Stomach (tissue), 8 donors: ENCODE measurements at regions not wholly inside any gene's neighbourhood (a gene's known extent, or its start where the extent isn't known, plus 50 kb on each side); places are given as distances from the start of the nearest gene placed in this dataset.

Experiments
- DNase-seq, 2 donors: peaks; one replicate each; pipeline versions ENCODE4 v3.0.0 to v3.0.0-alpha.2; 2013 to 2019
- H3K27ac ChIP-seq, 5 donors: fragments of 200-600 bp in 4 of 5; sonication (generic) in 4 of 5; one replicate each; pipeline ENCODE4 v1.5.1; 2013 to 2019; ENCODE audit warnings: mild to moderate bottlenecking in 1 of 5, moderate library complexity in 1 of 5
- H3K27me3 ChIP-seq, 3 donors: fragments of 200-600 bp; sonication (generic); one replicate each; pipeline ENCODE4 v1.5.1; 2017 to 2019; ENCODE audit warnings: mixed run types in 1 of 3
- H3K36me3 ChIP-seq, 4 donors: fragments of 200-600 bp; sonication (generic); 1 replicate in 3 of 4; 2 replicates in 1 of 4; pipeline ENCODE4 v1.5.1; 2016 to 2019
- H3K4me1 ChIP-seq, 4 donors: fragments of 200-600 bp; sonication (generic); one replicate each; pipeline ENCODE4 v1.5.1; 2016 to 2019
- H3K4me3 ChIP-seq, 4 donors: fragments of 200-600 bp; sonication (generic) in 3 of 4; one replicate each; pipeline ENCODE4 v1.5.1; 2016 to 2019; ENCODE audit warnings: mild to moderate bottlenecking in 1 of 4
- H3K9me3 ChIP-seq, 4 donors: fragments of 200-600 bp; sonication (generic); one replicate each; pipeline ENCODE4 v1.5.1; 2016 to 2019
- CTCF ChIP-seq, 7 experiments: fragments of 450-650 bp in 4 of 7; fragments of 200-600 bp in 3 of 7; sonication (generic) in 3 of 7; IDR thresholded peaks; one replicate each; pipeline ENCODE4 v1.5.1; 2016 to 2019; ENCODE audit warnings: antibody characterized with exemption in 7 of 7, control low read depth in 2 of 7, mild to moderate bottlenecking in 1 of 7
- EP300 ChIP-seq: sonication (generic); formaldehyde crosslinking; IDR thresholded peaks from one replicate; pipeline ENCODE4 v1.6.1; 2017; ENCODE audit warnings: antibody characterized with exemption
- POLR2A ChIP-seq, 4 donors: fragments of 450-650 bp; IDR thresholded peaks; one replicate each; pipeline ENCODE4 v1.6.1; 2016; ENCODE audit warnings: antibody characterized with exemption in 4 of 4, control low read depth in 2 of 4, mild to moderate bottlenecking in 1 of 4, moderate library complexity in 1 of 4
- POLR2AphosphoS5 ChIP-seq, 3 donors: sonication (generic); formaldehyde crosslinking; IDR thresholded peaks; one replicate each; pipeline ENCODE4 v1.6.1; 2016; ENCODE audit warnings: antibody characterized with exemption in 3 of 3
- WGBS, 5 donors: extraction: QIAGEN DNeasy Blood & Tissue Kit in 3 of 5; methylation state at CpG; one replicate each; pipeline versions ENCODE4 v1.1.5 to v1.1.7; 2013 to 2018; 5-methylcytosine and 5-hydroxymethylcytosine counted together
- intact Hi-C: fragments of 100-400 bp; cut with DNase I; formaldehyde crosslinking; loops from one replicate; pipeline ENCODE4 v1.15.1; 2023; ENCODE audit warnings: low total_unique reads
- donor health status: healthy with polysubstance abuse.
- donor health status: Bipolar disorder and iron deficiency.
- donor health status: healthy.

DNA sequence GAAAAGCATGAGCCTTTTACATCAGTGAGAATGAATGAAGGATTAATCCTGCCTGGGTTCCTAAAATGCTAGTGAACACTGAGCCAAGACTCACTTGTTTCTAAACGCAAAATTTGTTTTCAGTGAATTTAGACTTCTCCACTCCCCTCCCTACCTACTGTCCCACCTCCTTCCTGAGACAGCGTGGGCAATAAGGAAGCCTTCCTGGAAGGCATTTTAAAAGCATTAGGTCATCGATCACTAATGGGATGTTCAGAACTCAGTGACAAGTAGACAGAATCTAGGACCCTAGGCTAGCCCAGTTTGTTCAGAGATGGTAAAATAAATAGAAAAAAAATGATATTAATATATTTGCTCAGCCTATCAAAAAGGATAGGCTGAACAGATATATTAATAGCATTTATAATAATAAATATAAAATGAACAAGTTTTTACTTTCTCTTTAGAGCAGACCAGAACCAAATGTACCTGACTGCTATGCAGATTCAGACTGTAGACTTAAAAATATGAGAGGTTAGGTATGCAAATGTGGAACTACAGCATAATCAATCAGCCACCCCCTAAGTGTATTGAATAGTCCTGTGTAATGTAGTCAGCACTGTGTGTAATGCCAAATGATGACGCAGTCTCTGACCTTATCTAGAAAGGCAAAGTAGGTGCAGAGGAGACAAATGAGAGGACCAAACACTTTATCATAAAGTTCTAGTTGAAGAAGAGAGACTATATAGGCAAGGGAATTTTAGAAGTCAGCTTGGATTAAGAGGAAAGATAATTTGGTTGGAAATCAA is 331.1 kb downstream of the GPAT3 start:
- Histone ChIP-seq H3K36me3 (no peaks in the 10 kb centered on the region), H3K9me3 (no peaks in the 10 kb centered on the region), H3K27ac (no peak overlapping the region), H3K27me3 (no peaks in the 10 kb centered on the region), H3K4me1 (no peaks in the 10 kb centered on the region), H3K4me3 (no peak overlapping the region)
- no peak for DNase-seq
- 54 to 64% (median 60%) methylated on average over 4 of the region's 4 CpGs for WGBS, 5 donors
- TF ChIP-seq POLR2AphosphoS5 (IDR thresholded peaks at IDR 0.05) (no peak), POLR2A (IDR thresholded peaks at IDR 0.05) (no peak), CTCF (IDR thresholded peaks at IDR 0.05) (no peak), EP300 (no peak)
- intact Hi-C loops = no loop called here

GRCh38 chr4:83865417-83866150 is 329.7 kb downstream of the GPAT3 start:
- no peaks in the 10 kb centered on the region for H3K36me3 ChIP-seq
- H3K4me1 ChIP-seq = no peaks in the 10 kb centered on the region
- no peak for DNase-seq
- H3K4me3 ChIP-seq = no peak overlapping the region
- no peak overlapping the region for H3K27ac ChIP-seq
- WGBS, 5 donors = 44 to 64% (median 53%) methylated on average over 6 of the region's 6 CpGs
- no peaks in the 10 kb centered on the region for H3K27me3 ChIP-seq
- no peak for TF ChIP-seq EP300
- TF ChIP-seq CTCF (IDR thresholded peaks at IDR 0.05) = no peak
- no peak for TF ChIP-seq POLR2A (IDR thresholded peaks at IDR 0.05)
- TF ChIP-seq POLR2AphosphoS5 (IDR thresholded peaks at IDR 0.05) = no peak
- intact Hi-C loops = no loop called here
- no peaks in the 10 kb centered on the region for H3K9me3 ChIP-seq

DNA sequence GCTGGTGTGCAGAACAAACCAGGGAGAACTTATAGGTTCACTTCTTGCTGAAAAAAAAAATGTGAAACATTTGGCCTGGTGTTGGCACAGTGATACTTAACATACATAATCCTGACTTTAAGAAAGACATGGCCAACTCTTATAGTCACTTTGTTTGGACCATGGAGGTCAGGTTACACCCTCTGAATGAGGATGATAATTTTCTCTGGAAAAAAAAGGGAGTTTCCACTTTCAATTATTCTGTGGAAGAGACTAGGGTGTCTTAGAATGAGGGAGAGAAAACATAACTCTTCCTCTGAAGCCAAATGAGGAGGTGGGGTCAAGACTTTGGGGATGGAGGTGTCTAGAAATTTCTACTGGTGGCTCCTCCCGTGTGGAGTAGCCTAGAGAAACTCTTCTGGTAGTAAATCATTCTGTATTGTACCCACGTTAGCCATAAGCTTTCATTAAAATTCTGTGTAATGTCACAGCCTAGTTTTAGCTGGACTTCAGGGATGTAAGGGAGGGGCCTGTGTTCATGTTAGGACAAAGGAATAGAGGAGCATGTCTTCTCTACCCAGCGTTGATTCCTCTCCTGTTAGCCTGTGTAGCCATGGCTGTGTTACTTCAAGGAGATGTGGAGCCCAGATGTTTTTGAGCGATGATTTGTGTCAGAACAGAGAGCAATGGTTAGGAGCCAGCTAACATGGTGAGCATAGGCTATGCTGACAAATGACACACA is 328.3 kb downstream of the GPAT3 start:
- Histone ChIP-seq H3K9me3 (no peaks in the 10 kb centered on the region), H3K4me1 (no peaks in the 10 kb centered on the region), H3K27me3 (no peaks in the 10 kb centered on the region), H3K4me3 (no peak overlapping the region), H3K36me3 (no peaks in the 10 kb centered on the region), H3K27ac (no peak overlapping the region)
- DNase-seq = no peak
- 59 to 76% (median 74%) methylated on average over 4 of the region's 4 CpGs for WGBS, 5 donors
- intact Hi-C loops = no loop called here
- TF ChIP-seq POLR2A (IDR thresholded peaks at IDR 0.05) (no peak), EP300 (no peak), POLR2AphosphoS5 (IDR thresholded peaks at IDR 0.05) (no peak), CTCF (IDR thresholded peaks at IDR 0.05) (no peak)

GRCh38 chr4:83862471-83862870 is 326.6 kb downstream of the GPAT3 start:
- Histone ChIP-seq H3K27me3 (no peaks in the 10 kb centered on the region), H3K4me3 (no peak overlapping the region), H3K27ac (no peak overlapping the region), H3K36me3 (no peaks in the 10 kb centered on the region), H3K9me3 (no peaks in the 10 kb centered on the region), H3K4me1 (no peaks in the 10 kb centered on the region)
- no peak for DNase-seq
- no peak for TF ChIP-seq POLR2AphosphoS5 (IDR thresholded peaks at IDR 0.05)
- TF ChIP-seq EP300 = no peak
- TF ChIP-seq POLR2A (IDR thresholded peaks at IDR 0.05) = no peak
- no peak for TF ChIP-seq CTCF (IDR thresholded peaks at IDR 0.05)
- intact Hi-C loops = no loop called here
- 83 to 90% (median 89%) methylated on average over 10 of the region's 10 CpGs for WGBS, 5 donors
